ENCODE measurements at regions not wholly inside any gene's neighbourhood (a gene's known extent, or its start where the extent isn't known, plus 50 kb on each side); places are given as distances from the start of the nearest gene placed in this dataset.

GRCh38 chrX:109187473-109188168 lies 294.3 kb downstream of the GUCY2F start:
- TF ChIP-seq EZH2phosphoT487 (IDR thresholded peaks at IDR 0.05; ENCODE audit: borderline replicate concordance, low read depth, low read length): no peak
- no peak for TF ChIP-seq CTCF (conservative IDR thresholded peaks at IDR 0.05; ENCODE audit: low read length)
